ENCODE measurements at regions not wholly inside any gene's neighbourhood (a gene's known extent, or its start where the extent isn't known, plus 50 kb on each side); places are given as distances from the start of the nearest gene placed in this dataset.

DNA sequence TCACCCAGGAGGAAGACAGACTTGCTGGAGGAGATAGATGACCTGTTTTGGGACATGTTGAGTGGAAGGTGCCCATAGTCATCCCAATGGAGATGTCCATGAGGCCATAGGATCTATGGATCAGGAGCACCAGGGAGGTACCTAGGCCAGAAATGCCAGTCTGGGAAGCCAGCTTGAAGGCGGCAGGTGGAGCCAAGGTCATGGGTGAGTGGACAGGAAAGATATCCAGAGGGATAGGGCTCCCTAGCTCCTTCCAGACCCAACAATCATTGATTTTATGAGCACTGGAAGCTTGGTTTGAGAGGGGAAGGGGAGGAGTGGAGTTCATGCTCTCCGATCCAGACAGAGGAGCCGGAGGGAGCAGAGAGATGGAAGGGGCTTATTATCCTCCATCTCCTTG lies 252.6 kb downstream of the CDK5RAP2 start:
- Histone ChIP-seq H3K4me2 (replicated peaks; ENCODE audit: extremely low read depth, low read length, poor library complexity, severe bottlenecking) (no peak overlapping the region), H3K27ac (ENCODE audit: low read depth in 1 of 2, low read length in 2 of 2) (no peak overlapping the region), H3K79me2 (ENCODE audit: insufficient read depth, low read length) (no peaks in the 10 kb centered on the region), H3K36me3 (replicated peaks in 1 of 2; ENCODE audit: control insufficient read depth in 1 of 2, insufficient read depth in 2 of 2, low read length in 2 of 2) (no peaks in the 10 kb centered on the region), H3K9me3 (replicated peaks in 1 of 2; ENCODE audit: control insufficient read depth in 1 of 2, insufficient read depth in 1 of 2, low read length in 2 of 2) (no peaks in the 10 kb centered on the region), H2AFZ (ENCODE audit: insufficient read depth, low read depth, low read length, poor library complexity, severe bottlenecking) (no peak overlapping the region), H4K20me1 (ENCODE audit: insufficient read depth, low read length) (no peaks in the 10 kb centered on the region), H3K4me1 (ENCODE audit: control insufficient read depth in 1 of 2, insufficient read depth in 2 of 2, low read length in 2 of 2) (no peaks in the 10 kb centered on the region), H3K9ac (ENCODE audit: insufficient read depth, low read length, poor library complexity, severe bottlenecking) (no peak overlapping the region), H3K4me3 (replicated peaks in 1 of 3; ENCODE audit: low read depth in 2 of 3, low read length in 3 of 3) (no peak overlapping the region), H3K27me3 (ENCODE audit: control insufficient read depth in 2 of 2, insufficient read depth in 2 of 2, low read length in 2 of 2) (no peaks in the 10 kb centered on the region)
- no CpG with 5 or more reads among the region's 3 CpGs for WGBS (ENCODE audit: insufficient coverage)
- Mint-ChIP-seq H3K27ac (no peak overlapping the region), H3K27me3 (ENCODE audit: low read depth in 3 of 3) (peaks cover 6 to 9% (median 8%) of the 10 kb centered on the region in 3 donors), H3K9me3 (peaks cover 0 to 2% (median 0%) of the 10 kb centered on the region in 7 donors), H3K36me3 (no peaks in the 10 kb centered on the region), H3K4me1 (peaks cover 2% of the 10 kb centered on the region), H3K4me3 (no peak overlapping the region)
- DNase-seq = no peak
- TF ChIP-seq, protein P1, sequence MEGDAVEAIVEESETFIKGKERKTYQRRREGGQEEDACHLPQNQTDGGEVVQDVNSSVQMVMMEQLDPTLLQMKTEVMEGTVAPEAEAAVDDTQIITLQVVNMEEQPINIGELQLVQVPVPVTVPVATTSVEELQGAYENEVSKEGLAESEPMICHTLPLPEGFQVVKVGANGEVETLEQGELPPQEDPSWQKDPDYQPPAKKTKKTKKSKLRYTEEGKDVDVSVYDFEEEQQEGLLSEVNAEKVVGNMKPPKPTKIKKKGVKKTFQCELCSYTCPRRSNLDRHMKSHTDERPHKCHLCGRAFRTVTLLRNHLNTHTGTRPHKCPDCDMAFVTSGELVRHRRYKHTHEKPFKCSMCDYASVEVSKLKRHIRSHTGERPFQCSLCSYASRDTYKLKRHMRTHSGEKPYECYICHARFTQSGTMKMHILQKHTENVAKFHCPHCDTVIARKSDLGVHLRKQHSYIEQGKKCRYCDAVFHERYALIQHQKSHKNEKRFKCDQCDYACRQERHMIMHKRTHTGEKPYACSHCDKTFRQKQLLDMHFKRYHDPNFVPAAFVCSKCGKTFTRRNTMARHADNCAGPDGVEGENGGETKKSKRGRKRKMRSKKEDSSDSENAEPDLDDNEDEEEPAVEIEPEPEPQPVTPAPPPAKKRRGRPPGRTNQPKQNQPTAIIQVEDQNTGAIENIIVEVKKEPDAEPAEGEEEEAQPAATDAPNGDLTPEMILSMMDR (IDR thresholded peaks at IDR 0.05) = no peak
- intact Hi-C loops (cut with micrococcal nuclease) = no loop called here

DNA sequence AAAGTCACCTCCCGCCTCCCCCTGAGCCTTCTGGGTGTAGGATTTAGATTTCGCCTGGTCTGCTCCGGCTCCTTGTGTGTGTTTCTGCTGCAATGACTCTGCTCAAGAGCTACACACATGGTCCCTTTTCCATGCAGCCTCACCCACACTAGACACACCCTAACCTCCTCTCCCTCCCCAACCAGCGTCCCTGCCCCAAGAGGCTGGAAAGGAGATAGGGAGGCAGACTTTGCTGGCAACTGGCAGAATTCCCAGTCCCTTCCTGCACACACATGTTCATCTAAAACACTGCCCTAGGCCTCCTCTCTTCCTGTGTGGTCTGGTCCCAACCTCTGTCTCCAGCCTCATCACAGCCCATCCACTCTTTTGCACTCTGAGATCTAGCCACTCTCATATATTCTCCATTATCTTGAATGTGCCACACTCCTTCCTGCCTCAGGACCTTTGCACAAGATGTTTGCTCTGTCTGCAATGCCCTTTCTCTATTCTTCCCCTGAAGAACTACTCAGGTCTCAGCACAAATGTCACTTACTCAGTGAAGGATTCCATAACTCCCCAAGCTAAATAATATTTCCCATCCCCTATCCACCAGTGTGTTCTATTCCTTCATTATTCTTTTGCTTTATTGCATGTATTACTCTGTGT lies 253.8 kb downstream of the CDK5RAP2 start:
- Histone ChIP-seq H3K79me2 (ENCODE audit: insufficient read depth, low read length) (no peaks in the 10 kb centered on the region), H3K36me3 (replicated peaks in 1 of 2; ENCODE audit: control insufficient read depth in 1 of 2, insufficient read depth in 2 of 2, low read length in 2 of 2) (no peaks in the 10 kb centered on the region), H3K27me3 (ENCODE audit: control insufficient read depth in 2 of 2, insufficient read depth in 2 of 2, low read length in 2 of 2) (peaks cover 0 to 2% of the 10 kb centered on the region in 2 donors), H3K4me1 (ENCODE audit: control insufficient read depth in 1 of 2, insufficient read depth in 2 of 2, low read length in 2 of 2) (no peaks in the 10 kb centered on the region), H3K27ac (ENCODE audit: low read depth in 1 of 2, low read length in 2 of 2) (no peak overlapping the region), H4K20me1 (ENCODE audit: insufficient read depth, low read length) (no peaks in the 10 kb centered on the region), H2AFZ (ENCODE audit: insufficient read depth, low read depth, low read length, poor library complexity, severe bottlenecking) (no peak overlapping the region), H3K4me2 (replicated peaks; ENCODE audit: extremely low read depth, low read length, poor library complexity, severe bottlenecking) (no peak overlapping the region), H3K9ac (ENCODE audit: insufficient read depth, low read length, poor library complexity, severe bottlenecking) (no peak overlapping the region), H3K9me3 (replicated peaks in 1 of 2; ENCODE audit: control insufficient read depth in 1 of 2, insufficient read depth in 1 of 2, low read length in 2 of 2) (no peaks in the 10 kb centered on the region), H3K4me3 (replicated peaks in 1 of 3; ENCODE audit: low read depth in 2 of 3, low read length in 3 of 3) (no peak overlapping the region)
- 100% methylated on average over 1 of the region's 4 CpGs for WGBS (ENCODE audit: insufficient coverage)
- no peaks in the 10 kb centered on the region for H3K36me3 Mint-ChIP-seq
- no peak for DNase-seq
- intact Hi-C loops (cut with micrococcal nuclease) = no loop called here
- no peak overlapping the region for H3K27ac Mint-ChIP-seq
- no peaks in the 10 kb centered on the region for H3K9me3 Mint-ChIP-seq
- H3K27me3 Mint-ChIP-seq (ENCODE audit: low read depth in 3 of 3) = peaks cover 4 to 9% (median 6%) of the 10 kb centered on the region in 3 donors
- peaks cover 2% of the 10 kb centered on the region for H3K4me1 Mint-ChIP-seq
- TF ChIP-seq, protein P1 (IDR thresholded peaks at IDR 0.05) = no peak
- H3K4me3 Mint-ChIP-seq = no peak overlapping the region

Data from CD14-positive monocyte (primary cell).